Uterus (tissue), 2 donors: ENCODE measurements at regions not wholly inside any gene's neighbourhood (a gene's known extent, or its start where the extent isn't known, plus 50 kb on each side); places are given as distances from the start of the nearest gene placed in this dataset.

Source experiments
- CTCF ChIP-seq, 4 experiments: fragments of 200-600 bp in 2 of 4; fragments of 450-650 bp in 2 of 4; sonication (generic) in 2 of 4; IDR thresholded peaks; one replicate each; pipeline ENCODE4 v1.5.1; 2016 to 2019; ENCODE audit warnings: antibody characterized with exemption in 4 of 4, mild to moderate bottlenecking in 2 of 4, moderate library complexity in 1 of 4
- POLR2A ChIP-seq, 2 donors: fragments of 450-650 bp; IDR thresholded peaks; one replicate each; pipeline ENCODE4 v1.6.1; 2016; ENCODE audit warnings: antibody characterized with exemption in 2 of 2, mild to moderate bottlenecking in 1 of 2, moderate library complexity in 1 of 2

- no peak for TF ChIP-seq POLR2A (IDR thresholded peaks at IDR 0.05)
- TF ChIP-seq CTCF (IDR thresholded peaks at IDR 0.05) = no peak
Measured at GRCh38 chr20:50348096-50348495, 157.5 kb downstream of the CEBPB start.
